ENCODE measurements at regions not wholly inside any gene's neighbourhood (a gene's known extent, or its start where the extent isn't known, plus 50 kb on each side); places are given as distances from the start of the nearest gene placed in this dataset.

- TF ChIP-seq EZH2phosphoT487 (IDR thresholded peaks at IDR 0.05; ENCODE audit: low read depth) (no peak), CTCF (IDR thresholded peaks at IDR 0.05; ENCODE audit: low read depth, low read length) (no peak)
Observed at GRCh38 chr3:106097817-106098435, 229.1 kb upstream of the CBLB start.
